HTR-8/SVneo (cell line): ENCODE measurements at regions not wholly inside any gene's neighbourhood (a gene's known extent, or its start where the extent isn't known, plus 50 kb on each side); places are given as distances from the start of the nearest gene placed in this dataset.
"Not testable (repeated sequence)": the region's sequence is repeated elsewhere in the genome, so short reads cannot be mapped to it uniquely, and the experiment has no call there.

Experiments used
- DNase-seq: peaks from one replicate; pipeline ENCODE4 v3.0.0; 2011; ENCODE audit warnings: low spot score, mixed read lengths; ENCODE audit not compliant: insufficient read length
- FAIRE-seq: peaks from 2 replicates; lab custom pipeline; 2011; peaks lifted over from hg19 to GRCh38; lab: Jason Lieb, UNC

- FAIRE-seq = not testable (repeated sequence)
These were observed 79.6 kb upstream of the CACUL1 start for GRCh38 chr10:118834370-118834769.

DNA sequence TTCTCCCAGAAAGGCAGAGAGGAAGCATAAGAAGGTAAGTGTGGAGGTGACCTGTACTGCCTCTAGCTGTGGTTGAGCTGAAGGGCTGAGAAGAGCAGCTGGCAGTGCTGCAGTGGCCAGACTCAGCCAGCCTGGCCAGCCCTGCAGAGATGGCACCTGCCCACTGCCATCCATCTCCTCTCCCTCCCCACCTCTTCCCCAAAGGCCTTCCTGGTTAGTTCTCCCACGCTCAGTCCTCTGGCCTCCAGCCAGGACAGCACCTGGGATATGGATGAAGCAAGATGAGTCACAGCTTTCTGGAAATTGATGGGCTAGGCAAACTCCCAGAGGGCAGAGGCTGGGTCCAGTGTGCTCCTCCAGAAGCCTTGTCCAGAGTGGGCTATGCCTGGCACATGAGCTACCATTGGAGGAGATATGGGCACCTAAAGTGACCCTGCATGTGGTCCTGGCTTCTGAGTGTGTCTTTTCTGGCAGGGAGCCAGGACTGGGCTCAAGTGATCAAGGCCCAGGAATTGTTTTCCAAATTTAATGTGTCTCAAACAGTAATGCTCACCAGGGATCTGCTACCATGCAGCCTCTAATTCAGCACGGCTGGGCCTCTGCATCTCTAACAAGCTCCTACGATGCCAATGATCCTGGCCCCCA, 81.0 kb upstream of the CACUL1 start:
- no peak for FAIRE-seq
- no peak for DNase-seq

More at GRCh38 chr10:118834370-118834769, 79.6 kb upstream of the CACUL1 start:
- not testable (repeated sequence) for DNase-seq

- FAIRE-seq = no peak
- DNase-seq = no peak
These were observed 83.6 kb upstream of the CACUL1 start for GRCh38 chr10:118838364-118838763.

- FAIRE-seq = no peak
- no peak for DNase-seq
These were observed 84.6 kb upstream of the CACUL1 start for GRCh38 chr10:118839348-118839747.

DNA sequence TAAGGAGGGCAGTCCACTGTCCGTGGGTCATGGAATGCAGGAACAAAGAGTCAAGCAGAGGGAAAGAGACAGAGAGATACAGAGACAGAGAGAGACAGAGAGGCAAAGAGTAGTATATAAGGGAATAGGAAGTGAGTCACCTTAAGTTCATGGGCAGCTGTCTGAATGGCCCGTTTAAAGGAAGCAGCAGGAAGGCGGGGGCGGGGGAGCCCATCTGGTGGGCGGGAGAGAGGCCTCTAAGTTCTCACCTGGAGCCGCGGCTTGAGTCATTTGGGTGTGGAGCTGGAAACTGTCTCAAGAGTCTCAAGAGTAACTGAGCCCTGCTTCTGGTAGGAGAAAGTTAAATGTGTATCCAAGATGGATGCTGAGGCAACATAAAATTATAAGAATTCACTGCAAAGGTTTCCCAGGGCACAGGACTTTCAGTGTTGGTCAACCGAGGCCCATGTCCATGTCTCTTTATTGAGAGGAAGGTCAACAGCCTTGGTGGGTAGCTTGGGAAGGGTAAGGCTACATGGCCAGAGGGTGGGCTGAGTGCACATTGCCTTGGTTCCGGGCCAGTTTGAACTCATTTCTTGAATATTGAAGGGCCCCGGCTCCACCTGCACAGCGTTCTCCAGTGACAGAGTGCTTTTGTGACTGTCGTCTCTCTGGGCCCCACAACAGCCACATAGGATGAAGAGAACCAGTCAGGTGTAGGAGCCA, 85.5 kb upstream of the CACUL1 start:
- FAIRE-seq = no peak
- no peak for DNase-seq

GRCh38 chr10:118840776-118841468, 86.2 kb upstream of the CACUL1 start:
- FAIRE-seq (no peak), DNase-seq (no peak)

DNA sequence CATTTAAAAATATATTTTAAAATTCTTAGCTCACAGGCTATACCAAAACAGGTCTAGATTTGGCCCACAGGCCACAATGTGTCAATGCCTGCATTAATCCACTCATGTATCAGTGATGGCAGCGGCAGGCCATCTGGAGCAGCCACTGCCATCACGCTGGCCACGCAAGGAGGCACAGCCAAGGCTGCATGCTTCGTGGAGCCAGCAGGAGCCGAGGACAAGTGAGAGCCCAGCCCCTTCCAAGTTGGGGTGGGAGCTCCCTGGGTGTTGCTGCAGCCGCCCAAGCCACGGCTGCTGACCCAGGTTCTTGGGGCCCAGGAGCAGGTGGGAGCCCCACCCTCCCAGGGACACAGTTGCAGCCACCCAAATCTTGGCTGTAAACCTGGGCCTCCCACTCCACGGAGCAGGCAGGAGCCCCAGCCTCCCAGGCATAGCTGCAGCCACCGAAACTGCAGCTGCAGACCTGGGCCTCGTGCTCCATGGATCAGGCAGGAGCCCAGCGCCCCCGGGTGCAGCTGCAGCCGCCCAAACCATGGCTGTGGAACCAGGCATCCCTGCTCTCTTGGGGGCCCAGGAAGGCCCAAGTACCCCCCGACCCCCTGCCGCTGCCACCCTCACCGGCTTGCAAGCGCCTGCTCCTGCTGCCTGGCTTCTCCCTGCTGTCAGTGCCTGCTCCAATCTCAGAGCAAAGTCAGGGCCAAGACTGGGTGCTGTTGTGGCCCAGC, 87.3 kb upstream of the CACUL1 start:
- FAIRE-seq (no peak), DNase-seq (no peak)

GRCh38 chr10:118842843-118843624, 88.3 kb upstream of the CACUL1 start:
- DNase-seq = no peak
- no peak for FAIRE-seq

DNA sequence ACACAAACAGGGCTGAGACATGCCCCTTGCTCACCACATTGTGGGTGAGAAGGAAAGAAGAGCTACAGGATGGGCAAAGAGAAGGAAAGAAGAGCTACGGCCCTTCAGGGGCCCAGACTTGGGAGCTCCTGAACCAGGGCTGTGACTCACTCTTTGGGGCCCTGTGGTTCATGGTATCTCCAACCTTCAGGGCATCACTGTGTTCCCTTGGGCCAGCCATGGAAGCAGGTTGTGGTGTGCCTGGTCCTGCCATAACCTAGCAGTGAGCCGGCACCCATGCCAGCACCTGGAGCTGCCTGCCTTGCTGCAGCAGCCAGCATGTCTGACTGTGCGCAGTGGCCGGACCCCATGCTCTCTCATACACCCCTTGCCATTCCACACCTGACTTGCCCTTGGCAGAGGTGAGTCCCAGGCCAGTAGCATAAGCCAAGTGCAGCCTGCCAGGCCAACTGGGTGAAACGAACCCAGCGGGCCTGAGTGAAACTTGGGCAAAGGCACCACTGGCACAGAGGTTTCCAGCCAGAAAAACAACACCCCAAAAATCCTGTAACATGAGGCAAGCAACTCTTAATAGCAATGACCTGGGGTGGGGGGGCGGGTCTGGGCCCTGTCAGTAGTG, 89.0 kb upstream of the CACUL1 start:
- FAIRE-seq (no peak), DNase-seq (no peak)

GRCh38 chr10:118844731-118845521, 90.2 kb upstream of the CACUL1 start:
- DNase-seq = no peak
- no peak for FAIRE-seq

DNA sequence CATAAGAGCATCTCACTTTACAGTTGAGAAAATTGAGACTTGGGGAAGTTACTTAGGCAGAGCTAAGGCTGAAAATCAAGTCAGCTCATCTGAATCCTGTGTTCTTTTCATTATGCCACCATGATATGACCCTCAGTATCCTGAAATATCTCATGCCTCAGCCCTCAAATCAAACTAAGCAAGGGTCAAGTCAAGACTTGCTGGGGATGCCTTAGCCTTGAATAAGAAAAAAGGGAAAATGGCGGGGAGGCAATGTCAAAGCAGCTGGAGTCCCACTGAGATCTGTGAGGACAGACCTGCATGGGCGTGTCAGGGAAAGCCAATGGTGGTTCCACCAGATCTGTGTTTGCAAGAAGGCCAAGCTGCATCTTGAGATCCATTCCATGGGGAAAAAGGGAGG, 91.0 kb upstream of the CACUL1 start:
- no peak for FAIRE-seq
- no peak for DNase-seq

GRCh38 chr10:118850418-118851061, 95.8 kb upstream of the CACUL1 start:
- FAIRE-seq (no peak), DNase-seq (no peak)

GRCh38 chr10:118851062-118852035, 96.6 kb upstream of the CACUL1 start:
- DNase-seq = no peak
- no peak for FAIRE-seq

DNA sequence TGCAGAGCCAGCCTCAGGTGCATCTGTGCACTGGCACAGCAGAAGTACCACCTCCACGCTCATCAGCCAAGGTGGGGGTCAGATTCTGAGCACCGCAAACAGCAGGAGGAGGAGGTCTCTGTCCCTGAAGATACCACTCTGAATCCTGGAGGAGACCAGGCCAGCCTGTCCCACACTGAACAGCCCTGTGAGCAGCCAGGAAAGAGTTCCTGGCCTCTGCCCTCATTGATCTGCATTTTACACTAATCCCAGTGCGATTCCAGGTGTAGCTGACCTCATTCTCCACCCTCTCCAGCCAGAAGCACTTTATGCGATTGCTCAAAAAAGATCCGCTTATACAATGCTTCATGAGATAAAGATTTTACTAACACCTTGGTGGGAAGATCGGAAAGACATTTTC, 99.1 kb upstream of the CACUL1 start:
- FAIRE-seq = no peak
- no peak for DNase-seq

DNA sequence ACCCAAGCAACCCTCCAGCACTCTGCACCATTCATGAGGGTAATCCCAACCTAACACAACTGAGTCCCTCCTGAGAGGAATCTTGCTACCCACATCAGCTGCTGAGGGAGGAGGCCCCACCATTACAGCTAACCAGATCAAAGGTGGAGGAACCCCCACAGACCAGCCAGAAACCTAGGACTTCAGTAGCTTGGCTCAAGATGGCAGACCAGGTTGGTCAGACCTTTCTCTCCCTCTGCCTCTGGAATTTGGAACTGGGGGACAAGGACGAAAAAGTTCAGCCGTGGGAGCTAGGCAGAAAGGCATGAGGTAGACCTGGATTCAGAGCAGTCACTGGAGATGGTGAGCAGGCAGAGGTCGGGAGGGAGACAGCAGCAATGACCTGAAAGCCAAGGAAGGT, 101.3 kb upstream of the CACUL1 start:
- no peak for DNase-seq
- no peak for FAIRE-seq

DNA sequence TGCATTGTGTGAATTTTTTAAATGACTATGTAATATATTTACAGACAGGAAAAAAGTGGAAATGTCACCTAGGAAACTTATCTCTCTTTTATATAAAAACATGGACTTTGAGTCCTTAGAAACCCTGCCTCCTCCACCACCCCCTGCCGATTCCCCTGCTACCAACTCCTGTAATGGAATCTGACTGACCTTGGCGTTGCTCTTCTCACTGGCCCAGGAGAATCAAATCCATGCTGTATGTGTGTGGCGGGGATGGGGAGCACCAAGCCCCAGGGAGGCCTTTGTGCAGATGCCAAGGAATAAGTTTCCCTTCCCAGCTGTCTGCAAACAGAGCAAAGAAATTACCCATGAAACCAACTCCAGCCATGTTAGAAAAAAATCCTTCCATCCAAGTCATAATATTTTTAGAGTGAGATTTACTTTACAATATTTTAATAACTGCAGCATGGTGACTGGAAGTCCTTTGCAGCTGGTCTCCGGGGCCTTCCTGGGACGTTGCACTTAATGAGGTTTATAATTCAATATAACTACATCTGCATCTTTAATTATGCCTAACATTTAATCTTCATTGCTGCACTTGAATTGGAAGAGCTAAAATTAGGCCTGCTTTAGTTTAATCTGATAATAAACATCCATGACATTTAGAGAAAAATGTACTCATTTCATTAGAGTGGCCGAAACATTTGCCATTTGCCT, 111.4 kb upstream of the CACUL1 start:
- no peak for FAIRE-seq
- DNase-seq = no peak

DNA sequence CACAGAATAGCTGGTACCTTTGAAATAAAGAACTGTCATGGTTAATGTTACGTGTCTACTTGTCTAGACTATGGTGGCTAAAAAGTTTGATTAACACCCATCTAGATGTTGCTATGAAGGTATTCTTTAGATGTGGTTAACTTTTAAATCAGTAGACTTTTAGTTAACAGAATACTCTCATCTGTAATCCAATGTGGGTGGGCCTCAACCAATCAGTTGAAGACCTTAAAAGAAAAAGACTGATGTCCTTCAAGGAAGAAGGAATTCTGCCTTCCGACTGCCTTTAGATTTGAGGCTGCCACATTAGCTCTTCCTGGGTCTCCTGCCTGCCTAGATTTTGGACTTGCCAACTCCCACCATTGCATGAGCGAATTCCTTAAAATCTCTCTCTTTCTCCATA, 113.0 kb upstream of the CACUL1 start:
- DNase-seq (no peak), FAIRE-seq (no peak)
